GM21423 (cell line): ENCODE measurements at regions not wholly inside any gene's neighbourhood (a gene's known extent, or its start where the extent isn't known, plus 50 kb on each side); places are given as distances from the start of the nearest gene placed in this dataset.
"Not testable (repeated sequence)": the region's sequence is repeated elsewhere in the genome, so short reads cannot be mapped to it uniquely, and the experiment has no call there.

Source experiments
- ATAC-seq: cut with Tn5 transposase; IDR thresholded peaks from one replicate; pipeline ENCODE4 v1.9.1; 2021; ENCODE audit warnings: mild to moderate bottlenecking, moderate library complexity; ENCODE audit not compliant: unreplicated experiment

- no peak for ATAC-seq
Observed at GRCh38 chr18:70416496-70416895, 127.7 kb downstream of the SOCS6 start.

- ATAC-seq = no peak
Observed at GRCh38 chr18:70415823-70416488, 127.1 kb downstream of the SOCS6 start.

GRCh38 chr18:70414315-70414900 is 125.6 kb downstream of the SOCS6 start:
- no peak for ATAC-seq

GRCh38 chr18:70413455-70413854 is 124.6 kb downstream of the SOCS6 start:
- no peak for ATAC-seq

DNA sequence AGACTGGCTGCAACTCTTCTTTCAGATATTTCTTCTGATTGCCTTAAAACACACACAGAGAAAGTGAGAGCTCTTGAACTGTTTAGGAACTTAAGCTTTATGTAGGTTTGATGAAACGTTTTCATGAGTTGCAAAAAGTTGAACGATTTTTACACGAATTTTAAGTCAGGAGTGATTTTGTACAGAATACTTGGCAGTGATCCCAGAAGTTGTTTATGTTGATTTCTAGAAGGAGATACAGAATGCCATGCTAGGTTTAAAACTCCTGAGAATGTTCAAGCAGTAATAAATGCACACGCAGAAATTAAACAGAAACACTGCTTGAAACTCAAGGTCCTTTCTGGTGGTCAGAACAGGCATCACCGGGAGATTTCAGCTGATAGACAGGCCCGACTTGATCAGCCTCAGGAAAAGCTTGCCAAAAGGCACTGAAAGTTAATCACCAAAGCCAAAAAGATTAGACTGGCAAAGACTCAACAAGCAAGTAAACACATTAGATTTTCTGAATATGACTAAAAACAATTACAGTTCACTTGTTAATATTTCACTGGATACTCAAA is 123.1 kb downstream of the SOCS6 start:
- no peak for ATAC-seq

GRCh38 chr18:70411307-70411706 is 122.5 kb downstream of the SOCS6 start:
- no peak for ATAC-seq

GRCh38 chr18:70405052-70405451 is 116.2 kb downstream of the SOCS6 start:
- ATAC-seq = no peak

GRCh38 chr18:70400476-70400875 is 111.6 kb downstream of the SOCS6 start:
- ATAC-seq = no peak

GRCh38 chr18:70398076-70398475 is 109.2 kb downstream of the SOCS6 start:
- ATAC-seq = no peak

- ATAC-seq = no peak
Observed at GRCh38 chr18:70397259-70397925, 108.5 kb downstream of the SOCS6 start.

- ATAC-seq = not testable (repeated sequence)
Observed at GRCh38 chr18:70395771-70396170, 106.9 kb downstream of the SOCS6 start.

DNA sequence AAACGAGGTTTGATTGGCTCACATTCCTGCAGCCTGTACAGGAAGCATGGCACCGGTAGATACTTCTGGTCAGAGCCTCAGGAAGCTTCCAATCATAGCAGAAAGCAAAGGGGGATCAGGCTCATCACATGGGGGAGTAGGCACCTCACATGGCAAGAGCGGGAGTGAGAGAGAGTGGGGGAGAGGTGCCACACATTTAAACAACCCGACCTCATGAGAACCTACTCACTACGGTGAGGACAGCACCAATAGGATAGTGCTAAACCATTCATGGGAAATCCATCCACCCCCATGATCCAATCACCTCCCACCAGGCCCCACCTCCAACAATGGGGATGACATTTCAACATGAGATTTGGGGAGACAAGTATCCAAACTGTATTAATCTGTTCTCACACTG is 105.8 kb downstream of the SOCS6 start:
- no peak for ATAC-seq

DNA sequence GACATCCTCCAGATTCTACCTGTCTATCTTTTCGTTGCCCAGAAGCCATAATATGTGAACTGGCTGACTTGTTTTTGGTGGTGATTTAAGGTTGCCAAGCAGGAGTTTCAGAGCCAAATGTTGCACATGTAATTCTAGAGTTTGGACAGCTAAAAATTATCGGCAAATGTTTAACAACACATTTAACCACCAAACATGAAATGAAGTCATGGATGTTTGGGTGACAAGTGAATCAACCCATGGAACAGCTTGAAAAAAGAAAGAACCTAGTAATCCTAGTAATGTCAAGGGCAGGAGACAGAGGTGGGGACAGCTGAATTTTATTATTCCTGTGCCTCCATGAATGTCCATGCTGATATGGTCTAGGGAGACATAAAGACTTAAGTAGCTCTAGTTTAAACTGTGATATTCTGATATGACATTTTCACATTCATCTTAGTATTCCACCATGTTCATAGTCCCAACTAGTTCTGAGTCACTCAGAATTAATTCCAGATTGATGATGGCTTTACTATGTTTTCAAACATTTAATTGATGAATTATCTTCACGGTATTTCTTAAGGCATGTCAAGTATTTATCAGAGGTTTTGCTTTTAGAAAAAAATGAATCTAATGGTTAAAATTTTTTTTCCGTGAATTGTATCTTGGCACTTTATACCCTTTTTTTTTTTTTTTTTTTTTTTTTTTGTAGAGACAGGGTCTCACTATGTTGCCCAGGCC is 101.7 kb downstream of the SOCS6 start:
- no peak for ATAC-seq

DNA sequence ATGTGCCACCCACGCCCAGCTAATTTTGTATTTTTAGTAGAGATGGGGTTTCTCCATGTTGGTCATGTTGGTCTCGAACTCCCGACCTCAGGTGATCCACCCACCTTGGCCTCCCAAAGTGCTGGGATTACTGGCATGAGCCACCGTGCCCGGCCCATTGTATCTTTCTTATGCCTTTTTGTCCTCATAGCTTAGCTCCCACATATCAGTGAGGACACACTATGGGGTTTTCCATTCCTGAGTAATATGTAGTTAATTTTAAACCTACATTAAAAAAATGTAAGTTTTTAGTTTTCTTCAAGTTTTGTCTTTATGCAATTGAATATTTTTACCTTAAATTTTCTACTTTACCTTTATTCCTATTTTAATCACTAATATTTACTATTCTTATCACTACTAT is 100.2 kb downstream of the SOCS6 start:
- ATAC-seq = not testable (repeated sequence)

DNA sequence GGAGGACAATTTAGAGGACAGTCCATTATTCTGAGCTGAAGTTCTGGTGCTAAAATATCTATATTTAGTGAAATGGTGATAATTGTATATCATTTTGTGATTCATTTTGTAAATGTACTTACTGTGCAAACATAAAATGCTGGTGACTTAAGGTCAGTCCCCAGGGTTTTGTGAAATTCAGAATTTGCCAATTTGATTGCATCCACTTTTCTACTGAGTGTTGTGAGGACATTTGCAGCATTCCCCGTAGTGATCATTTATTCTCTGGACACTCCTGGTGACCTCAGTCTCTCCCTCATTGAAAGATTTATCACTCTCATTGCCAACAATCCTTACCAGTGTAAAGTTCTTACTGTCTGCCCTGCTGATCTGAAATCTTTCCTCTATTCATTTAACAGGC is 98.2 kb downstream of the SOCS6 start:
- no peak for ATAC-seq

DNA sequence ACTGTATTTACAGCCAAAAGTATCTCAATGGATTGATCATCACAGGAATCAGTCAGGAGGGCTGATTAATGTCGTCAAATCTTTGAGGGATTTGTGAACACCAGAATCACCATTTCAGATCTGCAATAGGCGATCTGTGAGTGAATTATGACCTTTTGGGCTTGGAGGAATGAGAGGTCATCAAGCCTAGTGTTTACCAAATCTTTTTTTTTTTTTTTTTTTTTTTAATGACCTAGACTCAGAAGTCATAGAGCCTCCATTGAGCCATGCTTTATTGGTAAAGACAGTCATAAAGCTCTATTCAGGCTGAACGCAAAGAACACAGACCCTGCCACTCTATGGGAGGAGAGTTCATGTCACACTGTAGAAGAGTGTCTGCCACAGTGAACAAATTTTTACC is 97.7 kb downstream of the SOCS6 start:
- ATAC-seq = no peak

GRCh38 chr18:70385474-70385873 is 96.6 kb downstream of the SOCS6 start:
- no peak for ATAC-seq

GRCh38 chr18:70384181-70384790 is 95.4 kb downstream of the SOCS6 start:
- no peak for ATAC-seq

DNA sequence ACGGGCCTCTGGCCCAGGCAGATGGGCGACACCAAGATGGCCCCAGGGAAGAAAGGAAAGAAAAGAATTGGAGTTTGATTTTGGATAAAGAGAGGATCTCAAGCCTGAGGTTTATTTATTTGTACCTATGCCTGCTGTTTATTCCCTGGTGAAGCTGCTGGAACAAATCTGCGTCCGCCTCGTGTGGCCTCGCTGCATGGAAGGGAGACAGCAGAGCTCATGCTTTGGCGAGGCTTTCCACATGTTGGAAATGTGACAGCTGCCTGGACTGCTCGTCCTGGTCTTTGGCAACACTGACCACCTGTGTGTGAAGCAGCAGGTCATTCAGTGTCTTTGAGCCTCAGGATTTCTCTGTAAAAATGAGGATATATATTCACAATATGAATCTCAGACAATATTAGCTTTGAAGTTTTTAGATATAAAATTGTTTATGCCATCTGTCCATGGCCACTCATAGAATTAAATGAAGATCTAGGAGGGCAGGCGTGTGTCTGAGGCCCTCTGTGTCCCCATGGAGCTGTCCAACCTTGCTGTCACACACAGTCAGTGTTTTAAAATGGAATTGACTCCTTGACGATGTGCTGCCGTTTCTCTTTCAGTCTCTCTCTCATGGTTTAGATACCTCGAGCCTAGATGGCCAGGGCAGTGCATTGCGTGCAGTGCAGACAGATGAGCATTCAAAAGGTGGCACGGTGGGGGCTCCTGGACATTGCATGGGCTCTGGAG is 94.3 kb downstream of the SOCS6 start:
- no peak for ATAC-seq

DNA sequence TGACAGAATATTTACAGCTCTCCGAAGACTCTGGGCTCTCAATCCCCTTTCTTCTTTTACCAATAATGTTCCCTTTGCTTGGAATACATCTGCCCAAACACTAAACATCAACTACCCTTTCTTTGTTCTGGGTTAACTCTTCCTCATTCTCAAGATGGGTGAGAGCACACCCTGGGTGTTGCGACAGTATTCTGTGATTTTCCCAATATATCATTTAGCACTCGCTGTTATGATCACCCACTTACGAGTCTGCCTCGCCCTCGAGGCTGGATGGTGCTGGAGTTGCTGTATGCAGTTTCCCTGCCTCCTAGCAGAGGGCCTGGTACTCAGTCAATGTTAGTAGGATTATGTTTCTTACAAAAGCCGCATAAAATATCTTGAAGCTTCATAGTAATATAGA is 93.2 kb downstream of the SOCS6 start:
- ATAC-seq = no peak
